Globus pallidus (tissue), 1 donor: ENCODE measurements at regions not wholly inside any gene's neighbourhood (a gene's known extent, or its start where the extent isn't known, plus 50 kb on each side); places are given as distances from the start of the nearest gene placed in this dataset.

Source experiments
- DNase-seq: peaks from one replicate; pipeline ENCODE4 v3.0.0-alpha.2; 2015; ENCODE audit warnings: low spot score

GRCh38 chr18:25813110-25813509 is 277.3 kb downstream of the SS18 start:
- no peak for DNase-seq

- DNase-seq: no peak
Measured at GRCh38 chr18:25810736-25811135, 279.7 kb downstream of the SS18 start.

- no peak for DNase-seq
Measured at GRCh38 chr18:25805939-25806338, 284.5 kb downstream of the SS18 start.

GRCh38 chr18:25805323-25805722 is 285.1 kb downstream of the SS18 start:
- DNase-seq: no peak

GRCh38 chr18:25799231-25799630 is 291.2 kb downstream of the SS18 start:
- DNase-seq: no peak

GRCh38 chr18:25798046-25798445 is 292.4 kb downstream of the SS18 start:
- no peak for DNase-seq

GRCh38 chr18:25795213-25795612 is 295.2 kb downstream of the SS18 start:
- peak; percentile 29 for DNase-seq

GRCh38 chr18:25787276-25787675 is 303.1 kb downstream of the SS18 start:
- no peak for DNase-seq

GRCh38 chr18:25786758-25787157 is 303.7 kb downstream of the SS18 start:
- no peak for DNase-seq

GRCh38 chr18:25780105-25780504 is 310.3 kb downstream of the SS18 start:
- no peak for DNase-seq

GRCh38 chr18:25771796-25772195 is 318.6 kb downstream of the SS18 start:
- DNase-seq: no peak

- DNase-seq: no peak
Measured at GRCh38 chr18:25764777-25765176, 325.6 kb downstream of the SS18 start.

- DNase-seq: no peak
Measured at GRCh38 chr18:25759111-25759510, 331.3 kb downstream of the SS18 start.

GRCh38 chr18:25743646-25744151 is 346.7 kb downstream of the SS18 start:
- no peak for DNase-seq

GRCh38 chr18:25739376-25739775 is 351.0 kb downstream of the SS18 start:
- no peak for DNase-seq

GRCh38 chr18:25737710-25738311 is 352.6 kb downstream of the SS18 start:
- peak; percentile 54 for DNase-seq

GRCh38 chr18:25736516-25736915 is 353.9 kb downstream of the SS18 start:
- DNase-seq: no peak

GRCh38 chr18:25735459-25735858 is 355.0 kb downstream of the SS18 start:
- no peak for DNase-seq

GRCh38 chr18:25734336-25734735 is 356.1 kb downstream of the SS18 start:
- no peak for DNase-seq

- no peak for DNase-seq
Measured at GRCh38 chr18:25732862-25733261, 357.6 kb downstream of the SS18 start.

- DNase-seq: no peak
Measured at GRCh38 chr18:25729072-25729471, 361.3 kb downstream of the SS18 start.

- DNase-seq: no peak
Measured at GRCh38 chr18:25727281-25727985, 363.0 kb downstream of the SS18 start.

- DNase-seq: no peak
Measured at GRCh38 chr18:25726298-25726697, 364.1 kb downstream of the SS18 start.

GRCh38 chr18:25725501-25725900 is 364.9 kb downstream of the SS18 start:
- no peak for DNase-seq
